ENCODE measurements at regions not wholly inside any gene's neighbourhood (a gene's known extent, or its start where the extent isn't known, plus 50 kb on each side); places are given as distances from the start of the nearest gene placed in this dataset.

DNA sequence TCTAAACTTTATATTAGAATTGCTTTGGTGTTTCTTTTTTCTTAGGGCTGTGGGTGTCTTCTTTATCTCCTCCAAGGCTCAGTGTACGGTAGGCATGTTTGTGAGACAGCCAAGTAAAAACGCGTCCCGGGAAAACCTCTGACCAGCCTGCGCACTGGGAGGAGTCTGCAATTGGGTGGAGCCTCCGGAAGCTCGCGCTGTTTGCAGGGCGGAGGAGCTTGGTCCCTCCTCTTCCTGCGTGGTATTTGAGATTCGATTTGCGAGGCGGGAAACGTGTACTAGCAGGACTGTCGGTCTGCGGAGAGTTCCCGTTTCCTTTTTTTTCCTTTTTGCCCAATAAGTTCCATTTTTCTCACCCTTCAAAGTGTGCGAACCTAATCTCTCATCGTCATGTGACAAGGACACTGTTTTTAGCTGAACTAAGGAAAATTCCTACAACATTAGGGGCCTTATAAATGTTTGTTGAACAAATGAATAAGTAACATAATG, 182.1 kb upstream of the OTX2 start (continued):
- TF ChIP-seq, protein P1, sequence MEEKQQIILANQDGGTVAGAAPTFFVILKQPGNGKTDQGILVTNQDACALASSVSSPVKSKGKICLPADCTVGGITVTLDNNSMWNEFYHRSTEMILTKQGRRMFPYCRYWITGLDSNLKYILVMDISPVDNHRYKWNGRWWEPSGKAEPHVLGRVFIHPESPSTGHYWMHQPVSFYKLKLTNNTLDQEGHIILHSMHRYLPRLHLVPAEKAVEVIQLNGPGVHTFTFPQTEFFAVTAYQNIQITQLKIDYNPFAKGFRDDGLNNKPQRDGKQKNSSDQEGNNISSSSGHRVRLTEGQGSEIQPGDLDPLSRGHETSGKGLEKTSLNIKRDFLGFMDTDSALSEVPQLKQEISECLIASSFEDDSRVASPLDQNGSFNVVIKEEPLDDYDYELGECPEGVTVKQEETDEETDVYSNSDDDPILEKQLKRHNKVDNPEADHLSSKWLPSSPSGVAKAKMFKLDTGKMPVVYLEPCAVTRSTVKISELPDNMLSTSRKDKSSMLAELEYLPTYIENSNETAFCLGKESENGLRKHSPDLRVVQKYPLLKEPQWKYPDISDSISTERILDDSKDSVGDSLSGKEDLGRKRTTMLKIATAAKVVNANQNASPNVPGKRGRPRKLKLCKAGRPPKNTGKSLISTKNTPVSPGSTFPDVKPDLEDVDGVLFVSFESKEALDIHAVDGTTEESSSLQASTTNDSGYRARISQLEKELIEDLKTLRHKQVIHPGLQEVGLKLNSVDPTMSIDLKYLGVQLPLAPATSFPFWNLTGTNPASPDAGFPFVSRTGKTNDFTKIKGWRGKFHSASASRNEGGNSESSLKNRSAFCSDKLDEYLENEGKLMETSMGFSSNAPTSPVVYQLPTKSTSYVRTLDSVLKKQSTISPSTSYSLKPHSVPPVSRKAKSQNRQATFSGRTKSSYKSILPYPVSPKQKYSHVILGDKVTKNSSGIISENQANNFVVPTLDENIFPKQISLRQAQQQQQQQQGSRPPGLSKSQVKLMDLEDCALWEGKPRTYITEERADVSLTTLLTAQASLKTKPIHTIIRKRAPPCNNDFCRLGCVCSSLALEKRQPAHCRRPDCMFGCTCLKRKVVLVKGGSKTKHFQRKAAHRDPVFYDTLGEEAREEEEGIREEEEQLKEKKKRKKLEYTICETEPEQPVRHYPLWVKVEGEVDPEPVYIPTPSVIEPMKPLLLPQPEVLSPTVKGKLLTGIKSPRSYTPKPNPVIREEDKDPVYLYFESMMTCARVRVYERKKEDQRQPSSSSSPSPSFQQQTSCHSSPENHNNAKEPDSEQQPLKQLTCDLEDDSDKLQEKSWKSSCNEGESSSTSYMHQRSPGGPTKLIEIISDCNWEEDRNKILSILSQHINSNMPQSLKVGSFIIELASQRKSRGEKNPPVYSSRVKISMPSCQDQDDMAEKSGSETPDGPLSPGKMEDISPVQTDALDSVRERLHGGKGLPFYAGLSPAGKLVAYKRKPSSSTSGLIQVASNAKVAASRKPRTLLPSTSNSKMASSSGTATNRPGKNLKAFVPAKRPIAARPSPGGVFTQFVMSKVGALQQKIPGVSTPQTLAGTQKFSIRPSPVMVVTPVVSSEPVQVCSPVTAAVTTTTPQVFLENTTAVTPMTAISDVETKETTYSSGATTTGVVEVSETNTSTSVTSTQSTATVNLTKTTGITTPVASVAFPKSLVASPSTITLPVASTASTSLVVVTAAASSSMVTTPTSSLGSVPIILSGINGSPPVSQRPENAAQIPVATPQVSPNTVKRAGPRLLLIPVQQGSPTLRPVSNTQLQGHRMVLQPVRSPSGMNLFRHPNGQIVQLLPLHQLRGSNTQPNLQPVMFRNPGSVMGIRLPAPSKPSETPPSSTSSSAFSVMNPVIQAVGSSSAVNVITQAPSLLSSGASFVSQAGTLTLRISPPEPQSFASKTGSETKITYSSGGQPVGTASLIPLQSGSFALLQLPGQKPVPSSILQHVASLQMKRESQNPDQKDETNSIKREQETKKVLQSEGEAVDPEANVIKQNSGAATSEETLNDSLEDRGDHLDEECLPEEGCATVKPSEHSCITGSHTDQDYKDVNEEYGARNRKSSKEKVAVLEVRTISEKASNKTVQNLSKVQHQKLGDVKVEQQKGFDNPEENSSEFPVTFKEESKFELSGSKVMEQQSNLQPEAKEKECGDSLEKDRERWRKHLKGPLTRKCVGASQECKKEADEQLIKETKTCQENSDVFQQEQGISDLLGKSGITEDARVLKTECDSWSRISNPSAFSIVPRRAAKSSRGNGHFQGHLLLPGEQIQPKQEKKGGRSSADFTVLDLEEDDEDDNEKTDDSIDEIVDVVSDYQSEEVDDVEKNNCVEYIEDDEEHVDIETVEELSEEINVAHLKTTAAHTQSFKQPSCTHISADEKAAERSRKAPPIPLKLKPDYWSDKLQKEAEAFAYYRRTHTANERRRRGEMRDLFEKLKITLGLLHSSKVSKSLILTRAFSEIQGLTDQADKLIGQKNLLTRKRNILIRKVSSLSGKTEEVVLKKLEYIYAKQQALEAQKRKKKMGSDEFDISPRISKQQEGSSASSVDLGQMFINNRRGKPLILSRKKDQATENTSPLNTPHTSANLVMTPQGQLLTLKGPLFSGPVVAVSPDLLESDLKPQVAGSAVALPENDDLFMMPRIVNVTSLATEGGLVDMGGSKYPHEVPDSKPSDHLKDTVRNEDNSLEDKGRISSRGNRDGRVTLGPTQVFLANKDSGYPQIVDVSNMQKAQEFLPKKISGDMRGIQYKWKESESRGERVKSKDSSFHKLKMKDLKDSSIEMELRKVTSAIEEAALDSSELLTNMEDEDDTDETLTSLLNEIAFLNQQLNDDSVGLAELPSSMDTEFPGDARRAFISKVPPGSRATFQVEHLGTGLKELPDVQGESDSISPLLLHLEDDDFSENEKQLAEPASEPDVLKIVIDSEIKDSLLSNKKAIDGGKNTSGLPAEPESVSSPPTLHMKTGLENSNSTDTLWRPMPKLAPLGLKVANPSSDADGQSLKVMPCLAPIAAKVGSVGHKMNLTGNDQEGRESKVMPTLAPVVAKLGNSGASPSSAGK (IDR thresholded peaks at IDR 0.05), result peak; percentile 62
- TF ChIP-seq ZNF384 (IDR thresholded peaks at IDR 0.05; ENCODE audit: low read depth, low read length) (peak; percentile 30; the same call in 1 of the 2 replicates), SRSF1 (IDR thresholded peaks at IDR 0.05; ENCODE audit: low read depth, low read length) (no peak), ETV1 (tag; conservative IDR thresholded peaks at IDR 0.05; ENCODE audit: low read depth) (peak; percentile 52; the same call in 1 of the 2 replicates), ZBTB26 (CRISPR knock-in tag; IDR thresholded peaks at IDR 0.05) (no peak), ATF7 (IDR thresholded peaks at IDR 0.05) (0 out of 2 replicates have a peak, but pooled peaks have one; percentile 12), TAF1 (IDR thresholded peaks at IDR 0.05; ENCODE audit: control insufficient read depth, extremely low read depth, insufficient read depth, low read length, severe bottlenecking) (peak; percentile 47), POLR2G (IDR thresholded peaks at IDR 0.05; ENCODE audit: low read depth, low read length) (peak; percentile 53; the same call in 1 of the 2 replicates), XRCC5 (IDR thresholded peaks at IDR 0.05; ENCODE audit: low read depth, low read length) (no peak), CHD2 (IDR thresholded peaks at IDR 0.05; ENCODE audit: low read depth, low read length) (peak; percentile 61), RB1 (IDR thresholded peaks at IDR 0.05; ENCODE audit: low read depth) (peak; percentile 67), POLR2AphosphoS5 (IDR thresholded peaks at IDR 0.05; ENCODE audit: control insufficient read depth, insufficient read depth, low read depth, low read length) (peak; percentile 59), DIDO1 (tag; IDR thresholded peaks at IDR 0.05; ENCODE audit: low read depth) (no peak), PML (IDR thresholded peaks at IDR 0.05; ENCODE audit: low read length) (0 out of 2 replicates have a peak, but pooled peaks have one; percentile 31), NR4A1 (CRISPR knock-in tag; IDR thresholded peaks at IDR 0.05) (no peak), NR4A1 (tag; IDR thresholded peaks at IDR 0.05) (no peak), SPI1 (IDR thresholded peaks at IDR 0.05; ENCODE audit: borderline replicate concordance, low read depth, low read length) (peak; percentile 69; the same call in 1 of the 2 replicates)

Measured in K562 (cell line).